B cell (primary cell): ENCODE measurements at regions not wholly inside any gene's neighbourhood (a gene's known extent, or its start where the extent isn't known, plus 50 kb on each side); places are given as distances from the start of the nearest gene placed in this dataset.

ENCODE experiments used
- EZH2 ChIP-seq: IDR thresholded peaks from 2 replicates; pipeline ENCODE4 v1.6.1; 2012; ENCODE audit warnings: borderline replicate concordance, low read depth, mild to moderate bottlenecking, moderate library complexity, low read length; ENCODE audit not compliant: insufficient read depth, poor library complexity, severe bottlenecking
- TF ChIP-seq, protein P1 (sequence below): fragments of 200-600 bp; IDR thresholded peaks from one replicate; pipeline ENCODE4 v1.8.0; 2022; ENCODE audit warnings: antibody characterized with exemption, mild to moderate bottlenecking

DNA sequence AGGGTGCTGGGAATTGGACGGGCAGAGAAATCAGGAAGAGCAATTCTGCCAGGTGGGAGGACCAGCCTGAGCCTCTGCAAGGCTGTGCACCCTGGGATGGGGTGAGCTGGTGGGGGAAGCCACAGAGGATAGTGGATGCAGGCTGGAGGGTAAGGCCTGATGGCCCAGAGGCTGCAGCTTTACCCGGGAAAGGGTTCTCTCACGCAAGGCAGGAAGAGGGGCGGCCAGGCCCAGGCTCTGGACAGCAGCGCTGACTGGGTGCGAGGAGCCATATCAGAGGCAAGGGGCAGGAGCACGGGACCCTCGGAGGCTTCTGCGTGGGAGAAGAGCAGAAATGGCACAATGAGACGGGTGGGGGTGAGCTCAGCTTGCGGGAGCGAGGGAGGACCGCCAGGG, 104.6 kb downstream of the SOX1 start:
- TF ChIP-seq, protein P1, sequence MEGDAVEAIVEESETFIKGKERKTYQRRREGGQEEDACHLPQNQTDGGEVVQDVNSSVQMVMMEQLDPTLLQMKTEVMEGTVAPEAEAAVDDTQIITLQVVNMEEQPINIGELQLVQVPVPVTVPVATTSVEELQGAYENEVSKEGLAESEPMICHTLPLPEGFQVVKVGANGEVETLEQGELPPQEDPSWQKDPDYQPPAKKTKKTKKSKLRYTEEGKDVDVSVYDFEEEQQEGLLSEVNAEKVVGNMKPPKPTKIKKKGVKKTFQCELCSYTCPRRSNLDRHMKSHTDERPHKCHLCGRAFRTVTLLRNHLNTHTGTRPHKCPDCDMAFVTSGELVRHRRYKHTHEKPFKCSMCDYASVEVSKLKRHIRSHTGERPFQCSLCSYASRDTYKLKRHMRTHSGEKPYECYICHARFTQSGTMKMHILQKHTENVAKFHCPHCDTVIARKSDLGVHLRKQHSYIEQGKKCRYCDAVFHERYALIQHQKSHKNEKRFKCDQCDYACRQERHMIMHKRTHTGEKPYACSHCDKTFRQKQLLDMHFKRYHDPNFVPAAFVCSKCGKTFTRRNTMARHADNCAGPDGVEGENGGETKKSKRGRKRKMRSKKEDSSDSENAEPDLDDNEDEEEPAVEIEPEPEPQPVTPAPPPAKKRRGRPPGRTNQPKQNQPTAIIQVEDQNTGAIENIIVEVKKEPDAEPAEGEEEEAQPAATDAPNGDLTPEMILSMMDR, result no peak
- TF ChIP-seq EZH2, result no peak
